OCI-LY7 (cell line): ENCODE measurements at regions not wholly inside any gene's neighbourhood (a gene's known extent, or its start where the extent isn't known, plus 50 kb on each side); places are given as distances from the start of the nearest gene placed in this dataset.

Experiments
- BruUV-seq: library from RNA; stranded (reverse); fragments of 400-500 nt; replicated peaks from 2 replicates; lab custom pipeline; 2021; lab: Mats Ljungman, UMichigan
- CTCF ChIA-PET: fragments of 300-600 bp; sonication (Branson Sonifier 250); formaldehyde crosslinking; loops from one replicate; lab custom pipeline; 2022; ENCODE audit warnings: antibody characterized with exemption; ENCODE audit not compliant: unreplicated experiment; lab: Charles Lee
- POLR2A ChIA-PET: fragments of 300-600 bp; sonication (Branson Sonifier 250); formaldehyde crosslinking; loops from one replicate; lab custom pipeline; 2022; ENCODE audit warnings: antibody characterized with exemption; lab: Charles Lee
- DNase-seq: peaks from one replicate; pipeline ENCODE4 v3.0.0-alpha.2; 2015; ENCODE audit warnings: low spot score
- H2AFZ ChIP-seq: fragments of 200-600 bp; sonication (generic), shearing (Covaris generic); 2 replicates; pipeline ENCODE4 v1.6.1; 2014; ENCODE audit warnings: mild to moderate bottlenecking, antibody characterized with exemption, low read length, moderate library complexity
- H3K27ac ChIP-seq: fragments of 200-600 bp; sonication (generic); 2 replicates; pipeline ENCODE4 v1.5.1; 2014; ENCODE audit warnings: mixed run types, low read depth, mild to moderate bottlenecking, moderate library complexity, low read length, inconsistent platforms; ENCODE audit not compliant: poor library complexity, severe bottlenecking
- H3K36me3 ChIP-seq: fragments of 200-600 bp; sonication (generic); 2 replicates; pipeline ENCODE4 v1.6.1; 2014; ENCODE audit warnings: mild to moderate bottlenecking, antibody characterized with exemption, low read length, moderate library complexity, mixed read lengths; ENCODE audit not compliant: insufficient read depth
- H3K4me1 ChIP-seq: fragments of 200-600 bp; sonication (generic); 2 replicates; pipeline ENCODE4 v1.5.1; 2014; ENCODE audit warnings: mild to moderate bottlenecking, low read length; ENCODE audit not compliant: insufficient read depth, poor library complexity, severe bottlenecking
- H3K4me2 ChIP-seq: fragments of 200-600 bp; sonication (generic); 2 replicates; pipeline ENCODE4 v1.6.1; 2014; ENCODE audit warnings: mild to moderate bottlenecking, low read length
- H3K4me3 ChIP-seq: fragments of 200-600 bp; sonication (generic); 2 replicates; pipeline ENCODE4 v1.5.1; 2014; ENCODE audit warnings: mild to moderate bottlenecking, low read depth, low read length; ENCODE audit not compliant: poor library complexity, severe bottlenecking
- H3K79me2 ChIP-seq: fragments of 200-600 bp; sonication (generic); 2 replicates; pipeline ENCODE4 v1.6.1; 2016; ENCODE audit warnings: low read depth, mild to moderate bottlenecking, low read length, moderate library complexity, mixed read lengths; ENCODE audit not compliant: insufficient read depth
- H3K9me2 ChIP-seq: fragments of 200-600 bp; sonication (generic); 2 replicates; pipeline ENCODE4 v1.6.1; 2016; ENCODE audit warnings: mild to moderate bottlenecking, low read length, mixed read lengths; ENCODE audit not compliant: insufficient read depth
- H3K9me3 ChIP-seq: fragments of 200-600 bp; sonication (generic); 2 replicates; pipeline ENCODE4 v1.6.1; 2014; ENCODE audit warnings: mild to moderate bottlenecking, mixed run types, low read length, mixed read lengths
- H4K20me1 ChIP-seq: fragments of 200-600 bp; sonication (generic); 2 replicates; pipeline ENCODE4 v1.6.1; 2014; ENCODE audit warnings: mild to moderate bottlenecking, antibody characterized with exemption, low read length, moderate library complexity, mixed read lengths; ENCODE audit not compliant: insufficient read depth
- CTCF ChIP-seq: fragments of 200-600 bp; sonication (generic); conservative IDR thresholded peaks from 2 replicates; pipeline ENCODE4 v1.5.1; 2014; ENCODE audit warnings: mild to moderate bottlenecking, antibody characterized with exemption, low read length, moderate library complexity, mixed read lengths
- EZH2phosphoT487 ChIP-seq: fragments of 200-600 bp; sonication (generic); IDR thresholded peaks from 2 replicates; pipeline ENCODE4 v1.6.1; 2018; ENCODE audit warnings: low read depth, borderline replicate concordance, mild to moderate bottlenecking, mixed run types, antibody characterized with exemption, low read length, moderate library complexity, mixed read lengths
- intact Hi-C: fragments of 100-400 bp; cut with micrococcal nuclease; formaldehyde crosslinking; loops from one replicate; pipeline ENCODE4 v1.10.0; 2022; ENCODE audit not compliant: unreplicated experiment

- no peak overlapping the region for H3K27ac ChIP-seq
- H3K9me2 ChIP-seq, result no peaks in the 10 kb centered on the region
- intact Hi-C loops, result no loop called here
- TF ChIP-seq CTCF (no peak), EZH2phosphoT487 (no peak)
- no peaks in the 10 kb centered on the region for H3K9me3 ChIP-seq
- H3K79me2 ChIP-seq, result no peaks in the 10 kb centered on the region
- H3K36me3 ChIP-seq, result no peaks in the 10 kb centered on the region
- no TSS peak for BruUV-seq
- H4K20me1 ChIP-seq, result no peaks in the 10 kb centered on the region
- no peak overlapping the region for H3K4me3 ChIP-seq
- H2AFZ ChIP-seq, result no peak overlapping the region
- POLR2A ChIA-PET, result no interaction called here
- CTCF ChIA-PET, result no interaction called here
- DNase-seq, result no peak
- H3K4me1 ChIP-seq, result no peaks in the 10 kb centered on the region
- H3K4me2 ChIP-seq, result no peak overlapping the region
These were observed 53.7 kb upstream of the MACF1 start for GRCh38 chr1:39150779-39151178.

- no peaks in the 10 kb centered on the region for H3K36me3 ChIP-seq
- no peak overlapping the region for H3K4me3 ChIP-seq
- no peaks in the 10 kb centered on the region for H3K9me2 ChIP-seq
- BruUV-seq, result no TSS peak
- POLR2A ChIA-PET, result no interaction called here
- no peak overlapping the region for H3K4me2 ChIP-seq
- CTCF ChIA-PET, result no interaction called here
- no peak overlapping the region for H3K27ac ChIP-seq
- H3K9me3 ChIP-seq, result no peaks in the 10 kb centered on the region
- no peak for DNase-seq
- no peak for TF ChIP-seq CTCF
- TF ChIP-seq EZH2phosphoT487, result no peak
- H3K79me2 ChIP-seq, result no peaks in the 10 kb centered on the region
- intact Hi-C loops, result no loop called here
- H3K4me1 ChIP-seq, result no peaks in the 10 kb centered on the region
- H4K20me1 ChIP-seq, result no peaks in the 10 kb centered on the region
- H2AFZ ChIP-seq, result no peak overlapping the region
These were observed 53.2 kb upstream of the MACF1 start for GRCh38 chr1:39151267-39151666.

GRCh38 chr1:39152923-39153322, 51.6 kb upstream of the MACF1 start:
- H3K79me2 ChIP-seq, result no peaks in the 10 kb centered on the region
- H3K4me2 ChIP-seq, result no peak overlapping the region
- ChIA-PET CTCF (no interaction called here), POLR2A (interaction anchor here (1.2 kb wide), 1 partner anchor 36 kb away, joined by 3 read pairs; no protein-coding TSS in a partner anchor)
- H3K9me3 ChIP-seq, result no peaks in the 10 kb centered on the region
- no peaks in the 10 kb centered on the region for H3K36me3 ChIP-seq
- intact Hi-C loops, result no loop called here
- no peak for DNase-seq
- no peak overlapping the region for H2AFZ ChIP-seq
- no peak overlapping the region for H3K4me3 ChIP-seq
- H4K20me1 ChIP-seq, result no peaks in the 10 kb centered on the region
- TF ChIP-seq EZH2phosphoT487 (no peak), CTCF (no peak)
- no TSS peak for BruUV-seq
- H3K27ac ChIP-seq, result no peak overlapping the region
- no peaks in the 10 kb centered on the region for H3K4me1 ChIP-seq
- no peaks in the 10 kb centered on the region for H3K9me2 ChIP-seq
